Nephron progenitor cell (in vitro differentiated cells): ENCODE measurements at regions not wholly inside any gene's neighbourhood (a gene's known extent, or its start where the extent isn't known, plus 50 kb on each side); places are given as distances from the start of the nearest gene placed in this dataset.

Experiments
- DNase-seq: peaks from one replicate; pipeline ENCODE4 v3.0.0; 2021
- H3K27ac Mint-ChIP-seq: 2 replicates; pipeline ENCODE4 v1.8.0; 2021; ENCODE audit warnings: mild to moderate bottlenecking, moderate library complexity, mixed read lengths
- H3K27me3 Mint-ChIP-seq: 2 replicates; pipeline ENCODE4 v1.8.0; 2021; ENCODE audit warnings: mild to moderate bottlenecking, low read depth, mixed read lengths; ENCODE audit not compliant: poor library complexity
- H3K36me3 Mint-ChIP-seq: 2 replicates; pipeline ENCODE4 v1.8.0; 2021; ENCODE audit warnings: low read depth, mixed read lengths
- H3K4me1 Mint-ChIP-seq: 2 replicates; pipeline ENCODE4 v1.8.0; 2021; ENCODE audit warnings: mixed read lengths
- H3K4me3 Mint-ChIP-seq: 2 replicates; pipeline ENCODE4 v1.8.0; 2021; ENCODE audit warnings: mild to moderate bottlenecking, moderate library complexity, mixed read lengths
- H3K9me3 Mint-ChIP-seq: 2 replicates; pipeline ENCODE4 v1.8.0; 2021; ENCODE audit warnings: mild to moderate bottlenecking, moderate library complexity, mixed read lengths
- TF ChIP-seq, protein P1 (sequence below): fragments of 200-600 bp; sonication (generic); IDR thresholded peaks from 2 replicates; pipeline ENCODE4 v1.5.0; 2021; ENCODE audit warnings: antibody characterized with exemption

DNA sequence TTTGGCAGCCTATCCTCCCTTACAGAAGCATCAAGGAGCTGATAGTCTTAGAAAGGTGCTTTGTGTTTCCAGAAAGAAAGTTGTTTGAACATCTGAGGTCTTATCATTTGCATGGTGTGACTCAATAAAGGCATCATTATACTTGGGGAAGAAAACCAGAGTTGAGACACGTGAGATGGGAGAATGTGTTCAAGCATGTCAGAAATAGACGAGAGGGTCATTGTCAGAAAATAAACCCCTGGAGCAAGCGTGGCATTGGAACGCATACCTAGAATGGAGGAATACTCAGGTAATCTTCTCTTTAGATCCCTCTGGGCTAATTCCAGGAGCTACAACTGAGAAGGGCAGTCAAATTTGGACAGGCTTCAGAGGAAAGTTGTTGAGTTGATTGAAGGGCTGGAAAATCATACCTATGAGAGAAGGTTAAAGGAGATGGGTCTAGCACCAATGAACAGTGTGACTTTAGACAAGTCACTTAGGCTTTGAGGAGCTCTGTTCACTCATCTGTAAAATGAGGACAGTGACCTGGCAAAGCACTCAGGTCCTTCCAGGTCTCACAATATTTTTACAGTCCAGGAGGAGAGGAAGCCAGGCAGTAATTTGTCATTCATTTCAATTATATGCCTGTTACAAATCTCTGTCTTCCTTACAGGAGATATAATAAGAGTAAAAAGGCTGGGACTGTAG lies 101.3 kb upstream of the C1orf21 start:
- Mint-ChIP-seq H3K27ac (no peak overlapping the region), H3K27me3 (peaks cover 9% of the 10 kb centered on the region), H3K4me1 (peaks cover 22% of the 10 kb centered on the region), H3K9me3 (peaks cover 50% of the 10 kb centered on the region), H3K4me3 (no peak overlapping the region), H3K36me3 (peaks cover 5% of the 10 kb centered on the region)
- no peak for DNase-seq
- TF ChIP-seq, protein P1, sequence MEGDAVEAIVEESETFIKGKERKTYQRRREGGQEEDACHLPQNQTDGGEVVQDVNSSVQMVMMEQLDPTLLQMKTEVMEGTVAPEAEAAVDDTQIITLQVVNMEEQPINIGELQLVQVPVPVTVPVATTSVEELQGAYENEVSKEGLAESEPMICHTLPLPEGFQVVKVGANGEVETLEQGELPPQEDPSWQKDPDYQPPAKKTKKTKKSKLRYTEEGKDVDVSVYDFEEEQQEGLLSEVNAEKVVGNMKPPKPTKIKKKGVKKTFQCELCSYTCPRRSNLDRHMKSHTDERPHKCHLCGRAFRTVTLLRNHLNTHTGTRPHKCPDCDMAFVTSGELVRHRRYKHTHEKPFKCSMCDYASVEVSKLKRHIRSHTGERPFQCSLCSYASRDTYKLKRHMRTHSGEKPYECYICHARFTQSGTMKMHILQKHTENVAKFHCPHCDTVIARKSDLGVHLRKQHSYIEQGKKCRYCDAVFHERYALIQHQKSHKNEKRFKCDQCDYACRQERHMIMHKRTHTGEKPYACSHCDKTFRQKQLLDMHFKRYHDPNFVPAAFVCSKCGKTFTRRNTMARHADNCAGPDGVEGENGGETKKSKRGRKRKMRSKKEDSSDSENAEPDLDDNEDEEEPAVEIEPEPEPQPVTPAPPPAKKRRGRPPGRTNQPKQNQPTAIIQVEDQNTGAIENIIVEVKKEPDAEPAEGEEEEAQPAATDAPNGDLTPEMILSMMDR: no peak

DNA sequence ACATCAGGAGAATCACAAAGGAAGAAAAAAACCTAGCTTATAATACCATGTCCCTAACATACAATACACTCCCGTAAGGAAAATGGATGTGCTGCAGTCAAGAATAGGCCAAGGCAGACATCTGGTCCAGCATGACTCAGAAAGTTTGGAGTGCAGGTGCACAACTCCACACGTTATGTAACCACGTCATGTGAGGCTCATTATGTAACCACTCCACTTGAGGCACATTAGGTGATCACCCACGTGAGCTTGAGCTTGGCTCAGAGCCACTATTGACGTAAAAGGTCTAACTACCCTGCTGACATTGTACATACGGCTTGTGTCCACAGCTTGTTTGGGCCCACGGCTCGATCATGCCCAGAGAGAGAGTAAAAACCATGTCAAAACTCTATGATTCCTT lies 99.8 kb upstream of the C1orf21 start:
- no peak for DNase-seq
- peaks cover 11% of the 10 kb centered on the region for H3K36me3 Mint-ChIP-seq
- H3K27me3 Mint-ChIP-seq: peaks cover 9% of the 10 kb centered on the region
- TF ChIP-seq, protein P1: no peak
- H3K27ac Mint-ChIP-seq: no peak overlapping the region
- peaks cover 22% of the 10 kb centered on the region for H3K4me1 Mint-ChIP-seq
- H3K4me3 Mint-ChIP-seq: no peak overlapping the region
- peaks cover 64% of the 10 kb centered on the region for H3K9me3 Mint-ChIP-seq

DNA sequence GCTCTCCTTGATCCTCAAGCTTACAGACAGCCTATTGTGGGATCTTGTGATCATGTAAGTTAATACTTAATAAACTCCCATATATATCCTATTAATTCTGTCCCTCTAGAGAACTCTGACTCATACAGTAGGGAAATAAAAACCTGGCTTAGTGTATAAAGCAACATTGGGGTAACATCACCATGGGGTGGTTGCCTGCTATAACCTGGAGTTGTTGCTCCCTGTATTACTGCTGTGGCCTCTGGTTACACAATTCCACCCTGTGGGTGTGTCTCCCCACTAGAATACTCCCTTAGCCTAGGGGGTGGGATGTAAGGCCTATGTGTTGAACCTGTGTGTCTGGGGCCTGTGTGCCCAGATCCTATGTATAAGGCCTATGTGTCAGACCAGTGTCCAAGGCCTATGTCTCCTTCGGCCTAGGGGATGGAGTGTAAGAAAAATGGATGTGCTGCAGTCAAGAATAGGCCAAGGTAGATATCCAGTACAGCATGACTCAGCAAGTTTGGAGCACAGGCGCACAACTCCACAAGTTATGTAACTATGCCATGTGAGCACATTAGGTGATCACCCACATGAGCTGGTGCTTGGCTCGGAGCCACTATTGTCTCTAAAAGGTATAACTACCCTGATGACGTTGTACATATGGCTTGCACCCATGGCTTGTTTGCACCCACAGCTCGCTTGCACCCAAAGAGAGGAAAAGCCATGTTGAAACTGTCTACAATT lies 96.8 kb upstream of the C1orf21 start:
- Mint-ChIP-seq H3K9me3 (peaks cover 79% of the 10 kb centered on the region), H3K27ac (no peak overlapping the region), H3K27me3 (peaks cover 4% of the 10 kb centered on the region), H3K36me3 (peaks cover 16% of the 10 kb centered on the region), H3K4me3 (no peak overlapping the region), H3K4me1 (peaks cover 7% of the 10 kb centered on the region)
- TF ChIP-seq, protein P1: no peak
- no peak for DNase-seq

DNA sequence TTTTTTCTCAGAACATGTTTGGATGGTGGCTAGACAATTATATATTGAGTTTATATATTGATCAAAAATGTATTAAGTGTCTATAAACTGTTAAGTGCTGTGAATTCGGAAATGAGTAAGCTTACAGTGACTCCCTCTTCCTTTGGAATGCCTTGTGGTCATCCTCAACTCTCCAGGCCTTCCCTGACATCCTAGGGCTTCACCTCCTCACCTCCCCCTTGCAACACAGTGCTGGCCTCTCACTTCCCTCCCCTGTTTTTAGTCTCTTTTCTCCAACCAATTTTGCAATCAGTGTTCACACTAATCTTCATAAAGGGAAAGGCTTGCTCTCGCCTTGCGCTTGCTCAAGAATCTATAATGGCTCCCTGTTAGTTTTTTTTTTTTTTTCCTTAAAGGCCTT lies 95.1 kb upstream of the C1orf21 start:
- Mint-ChIP-seq H3K36me3 (peaks cover 14% of the 10 kb centered on the region), H3K27ac (no peak overlapping the region), H3K4me1 (peaks cover 2% of the 10 kb centered on the region), H3K9me3 (peaks cover 68% of the 10 kb centered on the region), H3K4me3 (no peak overlapping the region), H3K27me3 (peaks cover 4% of the 10 kb centered on the region)
- no peak for DNase-seq
- TF ChIP-seq, protein P1: no peak

DNA sequence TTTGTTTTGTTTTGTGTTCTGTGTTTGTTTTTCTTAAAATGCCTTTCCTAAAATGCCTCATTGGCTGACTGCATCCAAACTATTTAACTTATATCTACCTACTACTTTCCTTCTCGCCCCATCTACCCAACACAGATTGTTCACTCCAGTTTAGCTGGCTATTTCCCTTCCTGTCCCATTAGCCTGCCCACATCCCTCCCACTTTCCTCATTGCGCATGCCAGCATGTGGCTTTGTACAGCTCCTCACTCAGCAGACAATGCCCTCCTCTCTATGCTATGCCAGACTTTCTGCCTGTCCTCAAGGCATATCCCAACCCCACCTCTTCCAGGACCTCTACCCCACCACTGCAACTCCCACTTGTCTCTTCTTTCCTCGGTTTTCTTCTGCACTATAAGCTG lies 94.7 kb upstream of the C1orf21 start:
- Mint-ChIP-seq H3K9me3 (peaks cover 64% of the 10 kb centered on the region), H3K36me3 (peaks cover 11% of the 10 kb centered on the region), H3K27ac (no peak overlapping the region), H3K27me3 (peaks cover 4% of the 10 kb centered on the region), H3K4me3 (no peak overlapping the region), H3K4me1 (peaks cover 6% of the 10 kb centered on the region)
- TF ChIP-seq, protein P1: no peak
- no peak for DNase-seq
